GM12878 (cell line): ENCODE measurements at regions not wholly inside any gene's neighbourhood (a gene's known extent, or its start where the extent isn't known, plus 50 kb on each side); places are given as distances from the start of the nearest gene placed in this dataset.

Source experiments
- ATAC-seq: fragments of 200-7000 bp; cut with Tn5 transposase; 3 replicates; pipeline ENCODE4 v1.9.1; 2020; ENCODE audit warnings: mild to moderate bottlenecking, moderate library complexity
- BruUV-seq: library from RNA; stranded (reverse); fragments of 400-500 nt; replicated peaks from 2 replicates; lab custom pipeline; 2021; lab: Mats Ljungman, UMichigan
- CTCF ChIA-PET: fragments of 300-600 bp; sonication (Branson Sonifier 250); formaldehyde crosslinking; extraction: SDS; loops from one replicate; lab custom pipeline; 2021; ENCODE audit warnings: inconsistent platforms; lab: Yijun Ruan, JAX
- POLR2A ChIA-PET: fragments of 350-600 bp; formaldehyde crosslinking; extraction: SDS; loops from one replicate; lab custom pipeline; 2021; ENCODE audit warnings: inconsistent platforms; lab: Charles Lee
- RAD21 ChIA-PET: fragments of 300-600 bp; sonication (Branson Sonifier 250); formaldehyde crosslinking; loops from one replicate; lab custom pipeline; 2023; ENCODE audit warnings: antibody characterized with exemption; ENCODE audit not compliant: unreplicated experiment; lab: Charles Lee
- SMC1A ChIA-PET: fragments of 300-600 bp; sonication (Branson Sonifier 250); formaldehyde crosslinking; loops from one replicate; lab custom pipeline; 2023; ENCODE audit not compliant: unreplicated experiment, uncharacterized antibody; lab: Charles Lee
- DNase-seq: peaks from one replicate; pipeline ENCODE4 v3.0.0-alpha.2; 2011; ENCODE audit warnings: low read depth, low spot score
- FAIRE-seq: peaks from 3 replicates; lab custom pipeline; 2011; peaks lifted over from hg19 to GRCh38; lab: Jason Lieb, UNC
- H2AFZ ChIP-seq: 2 replicates; pipeline ENCODE4 v1.6.0; 2011; ENCODE audit warnings: low read depth, low read length, control low read depth; ENCODE audit not compliant: control insufficient read depth
- H3K27ac ChIP-seq: 2 replicates; pipeline ENCODE4 v1.5.1; 2011; ENCODE audit warnings: control low read depth; ENCODE audit not compliant: control insufficient read depth, insufficient read depth
- H3K27me3 ChIP-seq, 2 experiments: replicated peaks in 1 of 2; 2 replicates each; pipeline versions ENCODE4 v1.6.0 to v1.6.1; 2011; ENCODE audit warnings: low read length in 1 of 2; ENCODE audit not compliant: control insufficient read depth in 2 of 2, insufficient read depth in 2 of 2
- H3K36me3 ChIP-seq, 2 experiments: 2 replicates each; pipeline ENCODE4 v1.5.1; 2011; ENCODE audit warnings: low read length in 1 of 2; ENCODE audit not compliant: control insufficient read depth in 2 of 2, insufficient read depth in 2 of 2
- H3K4me1 ChIP-seq: 2 replicates; pipeline ENCODE4 v1.6.1; 2011; ENCODE audit warnings: mild to moderate bottlenecking, low read length, moderate library complexity, mixed read lengths; ENCODE audit not compliant: control insufficient read depth, insufficient read depth
- H3K4me2 ChIP-seq: 2 replicates; pipeline ENCODE4 v1.6.0; 2011; ENCODE audit warnings: control low read depth; ENCODE audit not compliant: control insufficient read depth, insufficient read depth
- H3K4me3 ChIP-seq: fragments of 200-600 bp; sonication (generic); 2 replicates; pipeline ENCODE4 v1.5.1; 2016
- H3K79me2 ChIP-seq: 2 replicates; pipeline ENCODE4 v1.6.0; 2011; ENCODE audit warnings: low read length; ENCODE audit not compliant: control insufficient read depth, insufficient read depth
- H3K9ac ChIP-seq: 2 replicates; pipeline ENCODE4 v1.8.0; 2011; ENCODE audit warnings: low read length, control low read depth, mixed read lengths; ENCODE audit not compliant: control insufficient read depth, insufficient read depth
- H3K9me3 ChIP-seq: replicated peaks from 3 replicates; pipeline ENCODE4 v1.5.1; 2011; ENCODE audit warnings: mild to moderate bottlenecking, low read length; ENCODE audit not compliant: control insufficient read depth, insufficient read depth
- H4K20me1 ChIP-seq: 2 replicates; pipeline ENCODE4 v1.6.0; 2011; ENCODE audit not compliant: control insufficient read depth, insufficient read depth
- ETV6 ChIP-seq, 2 experiments: fragments of 450-650 bp in 1 of 2; IDR thresholded peaks in 1 of 2; conservative IDR thresholded peaks in 1 of 2; 2 replicates each; pipeline ENCODE4 v1.6.1; 2014; ENCODE audit warnings: antibody characterized with exemption in 1 of 2, borderline replicate concordance in 1 of 2, low read depth in 1 of 2, mild to moderate bottlenecking in 1 of 2, moderate library complexity in 1 of 2
- JUNB ChIP-seq: IDR thresholded peaks from 2 replicates; pipeline ENCODE4 v1.6.1; 2016; ENCODE audit warnings: antibody characterized with exemption, mild to moderate bottlenecking
- KDM1A ChIP-seq: fragments of 200-600 bp; sonication (generic); IDR thresholded peaks from 2 replicates; pipeline ENCODE4 v1.6.1; 2016; ENCODE audit warnings: borderline replicate concordance
- KLF5 ChIP-seq: fragments of 450-650 bp; IDR thresholded peaks from 2 replicates; pipeline ENCODE4 v1.6.1; 2014; ENCODE audit warnings: mild to moderate bottlenecking; ENCODE audit not compliant: partially characterized antibody
- MYB ChIP-seq: fragments of 150-350 bp; IDR thresholded peaks from 2 replicates; pipeline ENCODE4 v1.6.1; 2014; ENCODE audit warnings: mild to moderate bottlenecking, low read depth, low read length, borderline replicate concordance
- PKNOX1 ChIP-seq: fragments of 450-650 bp; IDR thresholded peaks from 2 replicates; pipeline ENCODE4 v1.6.1; 2016; ENCODE audit warnings: mild to moderate bottlenecking
- SMC3 ChIP-seq: IDR thresholded peaks from 2 replicates; pipeline ENCODE4 v1.6.1; 2011; ENCODE audit warnings: low read length, improper control_type of control experiment, borderline replicate concordance
- SRF ChIP-seq, 2 experiments: IDR thresholded peaks; 2 replicates each; pipeline ENCODE4 v1.6.1; 2011; ENCODE audit warnings: low read depth in 2 of 2, low read length in 2 of 2, mild to moderate bottlenecking in 1 of 2, moderate library complexity in 1 of 2
- SUPT20H ChIP-seq: IDR thresholded peaks from 2 replicates; pipeline ENCODE4 v1.6.1; 2011; ENCODE audit warnings: low read depth, mild to moderate bottlenecking, low read length, moderate library complexity, borderline replicate concordance; ENCODE audit not compliant: control insufficient read depth
- SUZ12 ChIP-seq: fragments of 200-600 bp; sonication (generic); IDR thresholded peaks from one replicate; pipeline ENCODE4 v1.6.1; 2018; ENCODE audit warnings: antibody characterized with exemption, mild to moderate bottlenecking; ENCODE audit not compliant: unreplicated experiment
- TCF12 ChIP-seq: IDR thresholded peaks from 2 replicates; pipeline ENCODE4 v1.6.1; 2011; ENCODE audit warnings: low read depth, mild to moderate bottlenecking, low read length
- YBX1 ChIP-seq: fragments of 450-650 bp; IDR thresholded peaks from 2 replicates; pipeline ENCODE4 v1.6.1; 2016; ENCODE audit warnings: antibody characterized with exemption
- YY1 ChIP-seq: IDR thresholded peaks from 2 replicates; pipeline ENCODE4 v1.6.1; 2011; ENCODE audit warnings: low read depth, mild to moderate bottlenecking, low read length
- ZBED1 ChIP-seq: IDR thresholded peaks from 2 replicates; pipeline ENCODE4 v1.6.1; 2016; ENCODE audit warnings: borderline replicate concordance
- ZNF24 ChIP-seq: fragments of 450-650 bp; IDR thresholded peaks from 2 replicates; pipeline ENCODE4 v1.6.1; 2017; ENCODE audit warnings: antibody characterized with exemption, mild to moderate bottlenecking
- ZNF592 ChIP-seq: fragments of 450-650 bp; IDR thresholded peaks from 2 replicates; pipeline ENCODE4 v1.6.1; 2017; ENCODE audit warnings: mild to moderate bottlenecking, moderate library complexity
- ZSCAN29 ChIP-seq: fragments of 450-650 bp; IDR thresholded peaks from 2 replicates; pipeline ENCODE4 v1.6.1; 2017; ENCODE audit warnings: mild to moderate bottlenecking, moderate library complexity
- WGBS: methylation state at CpG from one replicate; pipeline ENCODE4 v1.1.6; 2016; ENCODE audit warnings: low lambda C conversion rate; ENCODE audit not compliant: insufficient replicate concordance, insufficient coverage; ENCODE audit errors: missing lambda C conversion rate; 5-methylcytosine and 5-hydroxymethylcytosine counted together
- in situ Hi-C: fragments of 300-500 bp; cut with MboI; formaldehyde crosslinking; loops from 9 replicates; pipeline ENCODE4 v1.14.3; 2018; ENCODE audit warnings: mixed read lengths
- intact Hi-C: fragments of 100-400 bp; cut with micrococcal nuclease; formaldehyde crosslinking; loops from one replicate; pipeline ENCODE4 v1.14.2; 2022; ENCODE audit not compliant: unreplicated experiment
- TF ChIP-seq, protein P1 (sequence below): fragments of 450-650 bp; conservative IDR thresholded peaks from 2 replicates; pipeline ENCODE4 v1.6.1; 2017; ENCODE audit warnings: mild to moderate bottlenecking, moderate library complexity

DNA sequence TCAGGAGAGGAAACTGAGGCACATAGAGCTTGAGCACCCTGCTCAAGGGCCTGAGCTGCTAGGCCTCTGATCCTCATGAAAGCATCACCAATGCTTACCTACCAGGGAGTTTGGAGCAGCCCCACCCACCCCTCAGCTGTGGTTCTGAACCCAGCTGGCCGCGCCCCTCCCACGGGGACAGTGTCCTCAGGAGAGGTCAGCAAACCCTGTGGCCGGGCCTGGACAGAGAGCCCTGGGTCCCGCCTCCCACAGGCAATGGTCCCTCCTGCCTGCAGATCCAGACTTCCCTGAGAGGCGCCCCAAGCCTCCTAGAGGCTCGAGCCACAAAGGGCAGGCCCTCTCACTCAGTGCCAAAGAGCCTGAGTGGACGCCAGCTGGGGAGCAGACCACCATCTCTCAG lies 184.9 kb downstream of the BRD1 start (continued):
- TF ChIP-seq SUZ12 (no peak), ZNF24 (no peak), SUPT20H (no peak)
- TF ChIP-seq, protein P1, sequence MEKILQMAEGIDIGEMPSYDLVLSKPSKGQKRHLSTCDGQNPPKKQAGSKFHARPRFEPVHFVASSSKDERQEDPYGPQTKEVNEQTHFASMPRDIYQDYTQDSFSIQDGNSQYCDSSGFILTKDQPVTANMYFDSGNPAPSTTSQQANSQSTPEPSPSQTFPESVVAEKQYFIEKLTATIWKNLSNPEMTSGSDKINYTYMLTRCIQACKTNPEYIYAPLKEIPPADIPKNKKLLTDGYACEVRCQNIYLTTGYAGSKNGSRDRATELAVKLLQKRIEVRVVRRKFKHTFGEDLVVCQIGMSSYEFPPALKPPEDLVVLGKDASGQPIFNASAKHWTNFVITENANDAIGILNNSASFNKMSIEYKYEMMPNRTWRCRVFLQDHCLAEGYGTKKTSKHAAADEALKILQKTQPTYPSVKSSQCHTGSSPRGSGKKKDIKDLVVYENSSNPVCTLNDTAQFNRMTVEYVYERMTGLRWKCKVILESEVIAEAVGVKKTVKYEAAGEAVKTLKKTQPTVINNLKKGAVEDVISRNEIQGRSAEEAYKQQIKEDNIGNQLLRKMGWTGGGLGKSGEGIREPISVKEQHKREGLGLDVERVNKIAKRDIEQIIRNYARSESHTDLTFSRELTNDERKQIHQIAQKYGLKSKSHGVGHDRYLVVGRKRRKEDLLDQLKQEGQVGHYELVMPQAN: no peak
- TF ChIP-seq, all 136 proteins: peak for 0

- SMC1A ChIA-PET: no interaction called here
- FAIRE-seq (no peak), DNase-seq (no peak), ATAC-seq (no peak)
- no peaks in the 10 kb centered on the region for H3K4me1 ChIP-seq
- H3K4me3 ChIP-seq: no peak overlapping the region
- peaks cover 2% of the 10 kb centered on the region for H3K79me2 ChIP-seq
- H3K9ac ChIP-seq: no peak overlapping the region
- in situ Hi-C loops: no loop called here
- H4K20me1 ChIP-seq: no peaks in the 10 kb centered on the region
- no peaks in the 10 kb centered on the region; the same call in 2 of the 3 replicates for H3K9me3 ChIP-seq
- POLR2A ChIA-PET: no interaction called here
- H3K36me3 ChIP-seq: no peaks in the 10 kb centered on the region; a peak in 3 of 4 replicates
- no peaks in the 10 kb centered on the region for H3K27me3 ChIP-seq
- RAD21 ChIA-PET: no interaction called here
- H2AFZ ChIP-seq: no peak overlapping the region
- intact Hi-C loops: no loop called here
- no TSS peak for BruUV-seq
- H3K4me2 ChIP-seq: no peak overlapping the region
- CTCF ChIA-PET: no interaction called here
- WGBS: 69% methylated on average over 7 of the region's 7 CpGs
- H3K27ac ChIP-seq: no peak overlapping the region
- TF ChIP-seq JUNB: no peak
- TF ChIP-seq KDM1A: no peak
- TF ChIP-seq ZBED1: no peak
- no peak for TF ChIP-seq SMC3
- no peak for TF ChIP-seq YBX1
- TF ChIP-seq YY1: no peak
- TF ChIP-seq TCF12: no peak
- TF ChIP-seq KLF5: no peak
- TF ChIP-seq ZSCAN29: no peak
- TF ChIP-seq ZNF592: no peak
- no peak for TF ChIP-seq SRF (IDR thresholded peaks at IDR 0.05; ENCODE audit: low read depth in 2 of 2, low read length in 2 of 2)
- TF ChIP-seq ETV6 (conservative IDR thresholded peaks at IDR 0.05 in 1 of 2, IDR thresholded peaks at IDR 0.05 in 1 of 2; ENCODE audit: borderline replicate concordance in 1 of 2, low read depth in 1 of 2): no peak
- no peak for TF ChIP-seq MYB
- TF ChIP-seq PKNOX1: no peak
These were observed 185.3 kb downstream of the BRD1 start for GRCh38 chr22:49642331-49642730.
